ENCODE measurements at regions not wholly inside any gene's neighbourhood (a gene's known extent, or its start where the extent isn't known, plus 50 kb on each side); places are given as distances from the start of the nearest gene placed in this dataset.
"Not testable (repeated sequence)": the region's sequence is repeated elsewhere in the genome, so short reads cannot be mapped to it uniquely, and the experiment has no call there.

DNA sequence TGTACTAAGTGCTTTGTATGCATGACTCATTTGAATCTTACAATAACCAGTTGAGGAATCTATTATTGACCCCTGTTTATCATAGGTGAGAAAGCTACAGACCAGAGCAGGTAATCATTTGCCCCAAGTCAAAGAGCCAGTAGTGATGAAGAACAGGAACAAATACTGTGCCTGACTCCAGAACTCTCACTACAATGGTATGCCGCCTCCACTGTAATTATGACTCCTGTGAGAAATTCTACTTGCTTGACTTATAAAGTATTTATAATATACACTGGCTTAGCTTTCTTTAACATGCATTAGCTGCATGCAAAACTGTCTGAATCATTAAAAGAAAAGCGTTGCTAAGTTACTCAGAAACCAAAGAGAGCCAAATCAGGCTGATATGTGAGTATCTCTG lies 92.6 kb downstream of the ZNF281 start:
- DNase-seq (ENCODE audit: low read depth in 2 of 2): no peak

DNA sequence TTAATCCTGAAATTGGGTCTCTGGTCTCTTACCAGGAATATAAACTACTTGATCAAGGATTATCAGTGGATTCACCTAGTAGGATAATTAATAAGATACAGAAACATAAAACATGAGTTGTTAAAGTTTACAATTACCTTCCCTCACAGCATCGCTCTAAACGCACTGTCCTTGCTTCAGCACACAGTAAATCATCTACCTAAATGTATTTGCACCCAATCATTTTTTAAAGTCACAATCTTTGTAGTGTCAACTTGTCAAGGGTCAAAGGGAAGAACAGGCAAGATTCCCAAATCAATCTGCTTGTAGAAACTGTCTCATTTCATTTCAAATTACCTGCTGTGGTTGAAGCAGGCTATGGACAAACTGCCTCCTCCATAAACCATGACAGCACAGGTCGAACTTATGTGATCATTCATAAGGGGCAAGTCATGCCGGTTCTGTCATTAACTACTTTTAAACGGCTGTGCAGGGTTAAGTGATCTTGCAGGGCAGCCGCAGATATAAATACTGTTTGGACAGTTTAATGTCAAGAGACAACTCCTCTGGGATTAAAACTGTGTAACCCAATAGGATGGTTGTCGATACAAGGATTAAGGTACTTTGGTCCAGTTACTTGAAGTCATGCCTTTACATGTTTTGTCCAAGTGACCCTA lies 93.6 kb downstream of the ZNF281 start:
- DNase-seq (ENCODE audit: low read depth in 2 of 2): no peak

DNA sequence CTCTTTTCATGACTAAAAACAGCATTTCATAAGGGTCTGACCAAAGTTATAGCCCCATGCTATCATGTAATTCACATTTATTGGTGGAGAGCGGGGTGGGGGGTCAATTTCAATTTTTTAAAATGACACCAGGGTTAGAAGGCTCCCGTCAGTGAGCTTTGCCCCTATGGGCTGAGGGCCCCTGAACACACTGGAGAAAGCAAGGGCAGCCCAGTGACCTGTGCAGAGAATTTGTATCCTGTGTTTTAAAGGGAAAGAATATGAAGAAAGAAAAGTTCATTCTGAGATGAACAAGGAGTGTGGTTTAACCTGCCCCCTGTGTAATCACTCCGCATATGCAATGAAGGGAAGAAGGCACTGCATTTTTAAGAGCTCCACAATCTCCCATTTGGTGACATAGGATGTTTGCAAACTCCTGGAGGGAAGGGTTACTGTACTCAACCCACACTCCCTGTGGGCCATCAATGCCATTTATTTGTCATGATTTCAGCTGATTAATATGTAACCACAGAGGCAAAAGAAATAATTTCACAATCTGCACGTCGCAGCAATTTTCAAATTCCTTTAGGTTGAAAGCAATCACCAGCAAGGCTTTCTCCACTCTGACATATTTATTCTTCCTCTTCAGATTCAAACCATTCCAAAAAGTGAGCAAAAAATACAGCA lies 95.6 kb downstream of the ZNF281 start:
- no peak for DNase-seq (ENCODE audit: low read depth in 2 of 2)

DNA sequence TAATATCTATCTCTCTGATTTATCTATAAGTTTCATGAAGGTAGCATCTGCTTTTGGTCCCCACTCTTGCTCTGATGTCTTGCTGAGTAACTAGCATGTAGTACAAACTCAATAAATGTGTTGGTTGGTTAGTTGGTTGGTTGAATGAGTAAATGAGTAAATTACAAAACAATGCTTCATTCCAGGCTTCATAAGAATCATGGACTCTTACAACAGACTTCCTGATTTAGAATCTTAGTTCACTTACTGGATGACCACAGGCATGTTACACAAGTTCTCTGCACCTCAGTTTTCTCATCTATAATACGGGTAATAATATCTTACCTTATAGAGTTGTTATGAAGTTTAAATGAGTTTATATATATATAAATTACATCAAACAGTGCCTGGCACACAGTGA lies 98.6 kb downstream of the ZNF281 start:
- no peak for DNase-seq (ENCODE audit: low read depth in 2 of 2)

DNA sequence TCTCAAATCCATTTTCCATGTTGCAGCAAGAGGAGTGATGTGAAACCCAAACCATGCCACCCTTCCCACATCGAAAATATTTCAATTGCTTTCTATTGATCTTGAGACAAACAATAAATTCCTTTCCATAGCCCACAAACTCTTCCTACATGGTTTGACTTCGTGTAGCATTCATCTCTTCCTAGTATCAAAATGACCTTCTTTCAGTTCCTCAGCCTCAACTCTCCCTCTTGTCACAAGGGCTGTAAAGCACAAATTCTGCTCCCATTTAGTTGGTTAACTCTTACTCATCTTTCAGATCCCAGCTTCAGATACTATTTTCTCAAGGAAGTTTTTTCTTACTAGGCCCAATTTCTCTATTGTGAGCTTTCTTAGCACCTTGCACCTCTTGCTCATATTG lies 99.0 kb downstream of the ZNF281 start:
- DNase-seq (ENCODE audit: low read depth in 2 of 2): no peak

DNA sequence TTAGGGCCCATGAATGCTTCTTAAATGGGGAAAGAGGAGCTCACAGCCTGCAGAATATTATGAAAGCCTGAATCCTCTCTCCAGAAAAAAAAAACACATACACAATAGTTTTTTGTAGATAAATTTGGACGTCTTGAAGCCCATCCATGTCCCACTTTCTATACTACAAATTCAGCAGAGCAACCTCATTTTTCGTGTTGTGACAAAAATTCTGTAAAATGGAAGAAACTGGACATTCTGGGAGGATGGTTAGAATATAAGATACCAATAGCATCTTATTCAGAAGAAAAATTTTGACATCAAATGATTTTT lies 102.1 kb downstream of the ZNF281 start:
- no peak for DNase-seq (ENCODE audit: low read depth in 2 of 2)

DNA sequence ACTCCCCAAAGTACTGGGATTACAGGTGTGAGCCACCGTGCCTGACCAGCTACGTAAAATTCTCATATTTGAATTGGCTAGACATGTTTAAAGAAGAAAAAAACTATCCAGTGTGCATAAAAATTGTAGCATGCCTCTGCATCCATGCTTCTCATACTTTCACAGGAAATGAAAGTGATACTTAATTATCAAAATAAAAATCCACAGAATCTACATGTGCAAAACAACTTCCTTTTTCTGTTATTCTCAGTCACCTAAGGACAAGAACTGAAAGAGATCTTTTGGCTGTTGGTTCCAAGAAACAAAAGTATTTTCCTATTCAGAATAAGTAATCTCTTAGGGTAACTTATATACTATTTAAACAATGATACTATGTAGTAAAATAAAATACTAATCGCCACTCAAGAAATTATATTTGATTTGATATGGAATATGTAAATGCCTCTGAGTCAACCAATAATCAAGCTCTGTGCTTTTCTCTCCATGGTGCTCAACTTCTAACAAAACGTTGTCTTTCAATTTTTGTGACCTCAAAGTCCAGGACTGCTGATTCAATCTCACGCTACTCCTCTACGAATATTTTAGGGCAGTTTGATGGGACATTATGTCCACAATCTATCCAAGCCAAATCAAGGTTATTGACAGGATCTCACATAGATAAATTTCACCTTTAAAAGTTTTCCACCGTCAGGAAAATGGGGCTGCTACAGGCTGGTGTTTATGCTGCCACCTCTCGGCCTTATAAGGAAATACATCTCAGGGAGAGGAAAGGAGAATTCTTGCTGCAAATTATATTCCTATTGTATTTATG lies 102.7 kb downstream of the ZNF281 start:
- DNase-seq (ENCODE audit: low read depth in 2 of 2): no peak

DNA sequence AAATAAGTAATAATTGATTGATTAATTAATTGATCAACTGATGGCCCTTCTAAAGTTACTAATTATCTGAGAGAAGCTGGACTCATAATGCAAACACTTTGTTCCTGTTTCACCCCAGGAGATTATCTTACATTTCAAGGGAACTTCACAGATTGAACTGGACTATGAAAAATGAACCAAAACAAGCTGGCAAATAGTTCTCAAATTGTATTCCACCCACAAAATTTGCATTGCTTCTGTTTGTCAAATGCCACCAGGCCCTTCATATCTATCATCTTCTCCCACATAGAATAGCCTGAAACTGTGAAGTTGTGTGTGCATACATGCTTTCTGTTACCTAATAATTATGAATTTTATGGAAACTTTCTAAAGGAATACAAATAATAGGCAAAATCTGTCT lies 104.0 kb downstream of the ZNF281 start:
- no peak for DNase-seq (ENCODE audit: low read depth in 2 of 2)

DNA sequence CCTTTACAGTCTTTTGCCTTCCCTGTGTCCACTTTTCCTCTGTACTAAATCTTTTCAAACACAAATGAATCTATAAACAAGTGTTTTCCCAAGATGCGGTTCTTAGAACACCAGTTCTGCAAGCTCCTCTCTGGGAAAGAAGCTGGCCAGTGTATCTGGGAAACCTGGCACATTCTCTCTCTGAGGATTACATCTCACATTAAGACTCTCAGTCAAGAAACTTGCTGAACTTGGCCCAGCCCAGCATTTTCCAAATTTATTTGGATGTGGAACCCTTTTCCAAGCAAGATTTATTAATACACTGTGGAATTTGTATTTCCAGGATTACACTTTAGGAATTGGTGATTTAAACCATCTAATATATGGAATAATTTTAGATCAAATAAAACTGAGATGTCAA lies 105.7 kb downstream of the ZNF281 start:
- DNase-seq (ENCODE audit: low read depth in 2 of 2): no peak

DNA sequence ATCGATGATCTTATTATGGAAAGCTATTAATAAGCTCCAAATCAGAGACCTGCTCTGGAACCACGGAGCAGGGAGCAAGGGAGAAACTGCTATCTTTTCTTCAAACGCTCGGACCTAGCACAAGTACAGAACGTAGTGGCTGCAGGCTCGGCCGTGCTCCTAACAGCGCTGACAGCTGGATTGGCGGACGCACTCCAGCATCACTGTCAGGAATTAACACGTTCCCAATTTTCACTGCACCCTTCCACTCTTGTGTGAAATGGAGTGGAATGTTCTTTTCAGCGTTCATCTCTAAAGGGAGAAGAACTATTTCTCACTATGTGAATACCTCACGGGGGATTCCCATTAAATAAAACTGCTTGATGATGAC lies 106.9 kb downstream of the ZNF281 start:
- DNase-seq (ENCODE audit: low read depth in 2 of 2): no peak

DNA sequence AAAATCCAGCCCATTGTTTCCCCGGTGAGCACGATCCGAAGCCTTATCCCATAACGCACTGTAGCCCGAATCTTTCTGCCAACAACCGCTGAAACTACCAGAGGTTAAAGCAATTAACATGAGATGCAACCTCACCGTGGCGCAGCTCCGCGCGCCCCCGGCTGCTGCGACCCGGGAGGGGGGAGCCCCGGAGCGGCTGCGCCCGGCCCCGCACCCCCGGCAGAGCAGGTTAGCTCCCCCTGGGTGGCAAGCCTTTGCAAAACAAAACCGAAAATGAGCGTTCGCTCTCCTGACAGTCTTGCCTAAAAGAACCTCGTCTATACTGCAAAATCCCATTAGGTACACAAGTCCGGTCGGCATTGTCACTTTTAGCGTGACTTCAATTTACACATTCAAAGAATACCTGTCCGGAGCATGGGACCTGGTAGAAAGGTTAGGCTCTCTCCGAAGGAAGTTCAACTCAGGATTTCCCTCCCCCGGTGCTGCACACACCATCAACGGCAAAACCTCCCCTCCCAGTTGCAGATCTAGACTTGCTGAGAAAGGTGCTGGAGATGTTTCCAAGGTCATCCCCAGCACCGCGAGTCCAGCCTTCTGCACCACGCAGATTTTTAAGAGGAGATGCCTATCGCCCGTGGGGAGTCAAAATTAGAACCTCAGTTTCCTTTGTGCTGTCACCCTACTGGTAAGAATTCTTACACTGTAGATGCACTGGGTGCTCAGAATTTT lies 107.5 kb downstream of the ZNF281 start:
- peak; percentile 15 to 30 for DNase-seq (ENCODE audit: low read depth in 2 of 2)

DNA sequence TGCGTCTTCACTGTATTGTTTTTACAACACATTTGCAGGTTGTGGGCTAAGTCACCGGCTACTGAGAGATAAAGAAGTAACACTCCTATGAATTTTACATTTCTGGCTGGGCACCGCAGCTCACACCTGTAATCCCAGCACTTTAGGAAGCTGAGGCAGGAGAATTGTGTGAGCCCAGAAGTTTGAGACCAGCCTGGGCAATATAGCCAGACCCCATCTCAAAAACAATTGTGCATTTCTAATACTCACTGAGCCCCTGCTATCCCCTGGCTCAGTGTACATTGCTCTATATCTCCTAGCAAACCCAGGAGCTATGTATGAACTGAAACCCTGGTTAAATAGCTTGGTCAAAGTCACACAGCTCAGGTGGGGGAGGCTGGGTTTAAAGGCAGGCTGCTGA lies 108.7 kb downstream of the ZNF281 start:
- DNase-seq (ENCODE audit: low read depth in 2 of 2): no peak

DNA sequence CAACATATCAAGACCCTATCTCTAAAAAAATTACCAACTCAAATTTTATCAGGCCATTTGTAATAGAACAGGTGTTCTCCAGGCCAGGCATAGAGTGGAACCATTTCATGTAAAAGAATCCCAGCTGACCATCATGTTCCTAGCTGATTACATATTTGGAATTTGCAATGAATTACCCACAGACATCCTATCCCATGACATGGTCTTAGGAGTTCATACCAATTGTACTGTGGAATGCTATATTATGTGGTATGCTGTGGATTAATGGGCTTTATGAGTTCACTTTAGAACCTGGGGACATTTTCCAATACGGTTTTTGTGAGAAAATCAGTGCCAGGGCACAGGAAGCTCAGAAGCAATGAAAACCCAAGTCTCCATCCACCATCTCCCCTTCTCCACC lies 110.3 kb downstream of the ZNF281 start:
- no peak for DNase-seq (ENCODE audit: low read depth in 2 of 2)

DNA sequence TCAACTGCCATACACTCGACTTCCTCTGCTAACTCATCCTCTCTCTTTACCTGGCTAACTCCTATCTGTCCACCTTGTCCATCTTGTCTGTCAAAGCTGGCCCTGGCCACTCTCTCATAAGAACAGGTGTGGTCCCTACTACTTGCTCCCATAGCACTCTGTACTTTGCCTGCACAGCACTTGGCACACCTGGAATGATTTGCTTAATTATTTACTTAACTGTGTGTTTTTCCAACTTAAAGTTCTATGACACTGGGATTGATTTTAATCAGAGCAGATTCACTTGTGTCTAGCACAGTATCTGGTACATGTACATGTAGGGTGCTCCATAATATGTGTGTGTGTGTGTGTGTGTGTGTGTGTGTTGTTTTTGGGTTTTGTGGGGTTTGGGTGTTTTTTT lies 111.6 kb downstream of the ZNF281 start:
- no peak for DNase-seq (ENCODE audit: low read depth in 2 of 2)

DNA sequence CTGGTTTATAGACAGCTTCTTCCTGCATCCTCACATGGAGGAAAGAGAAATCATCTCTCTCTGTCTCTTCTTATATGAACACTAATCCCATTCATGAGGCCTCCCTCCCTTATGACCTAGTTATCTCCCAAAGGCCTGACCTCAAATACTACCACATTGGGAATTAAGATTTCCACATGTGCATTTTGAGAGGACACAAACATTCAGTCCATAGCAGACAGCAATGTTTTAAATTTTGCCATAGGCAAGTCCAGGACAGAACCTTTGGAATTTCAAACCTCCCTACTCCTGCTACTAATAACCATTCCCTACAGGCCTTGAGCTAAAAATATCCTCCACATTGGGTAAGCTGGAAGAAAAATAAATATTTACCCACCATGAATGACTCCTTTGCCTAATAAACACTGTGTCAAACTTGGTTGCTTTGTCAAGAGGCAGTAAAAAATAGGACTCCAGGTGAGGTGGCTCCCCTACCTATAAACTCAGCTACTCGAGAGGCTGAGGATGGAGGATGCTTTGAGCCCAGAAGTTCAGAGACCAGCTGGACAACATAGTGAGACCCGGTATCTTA lies 113.7 kb downstream of the ZNF281 start:
- DNase-seq (ENCODE audit: low read depth in 2 of 2): no peak

DNA sequence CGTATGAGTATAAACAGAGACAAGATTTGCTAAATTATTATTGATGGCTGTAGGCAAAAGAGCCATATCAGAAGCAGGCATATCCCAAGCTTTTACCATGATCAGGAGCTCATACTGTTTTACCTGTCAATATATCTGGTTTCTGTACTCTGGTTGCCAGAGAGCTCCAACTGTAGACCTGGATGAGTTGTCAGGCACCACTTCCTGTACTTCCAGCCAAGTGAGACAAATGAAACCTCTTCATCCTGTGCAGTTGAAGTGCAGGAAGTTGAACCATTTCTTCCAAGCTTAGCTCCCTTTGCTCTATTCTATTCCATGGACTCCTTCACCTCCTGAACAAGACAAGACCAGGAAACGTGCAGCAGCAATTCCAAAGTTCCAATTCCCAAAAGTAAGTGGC lies 115.6 kb downstream of the ZNF281 start:
- no peak for DNase-seq (ENCODE audit: low read depth in 2 of 2)

DNA sequence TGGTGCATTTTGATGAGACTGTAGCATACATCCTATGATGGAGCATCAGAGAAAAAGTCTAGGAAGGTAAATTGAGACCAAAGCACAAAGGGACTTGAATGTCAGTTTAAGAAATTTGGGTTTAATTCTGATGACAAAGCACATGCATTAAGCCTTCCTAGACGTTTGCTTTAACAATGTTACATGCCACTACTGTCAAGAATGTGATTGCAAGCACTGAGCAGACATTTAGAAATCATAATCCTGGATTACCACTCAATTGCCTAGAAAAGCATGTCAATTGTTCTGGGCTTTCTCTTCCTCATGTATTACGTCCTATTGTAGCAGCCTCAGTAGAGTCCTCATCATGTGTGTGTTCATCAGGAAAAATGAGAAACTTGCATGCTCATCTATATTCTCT lies 117.1 kb downstream of the ZNF281 start:
- DNase-seq (ENCODE audit: low read depth in 2 of 2): no peak

DNA sequence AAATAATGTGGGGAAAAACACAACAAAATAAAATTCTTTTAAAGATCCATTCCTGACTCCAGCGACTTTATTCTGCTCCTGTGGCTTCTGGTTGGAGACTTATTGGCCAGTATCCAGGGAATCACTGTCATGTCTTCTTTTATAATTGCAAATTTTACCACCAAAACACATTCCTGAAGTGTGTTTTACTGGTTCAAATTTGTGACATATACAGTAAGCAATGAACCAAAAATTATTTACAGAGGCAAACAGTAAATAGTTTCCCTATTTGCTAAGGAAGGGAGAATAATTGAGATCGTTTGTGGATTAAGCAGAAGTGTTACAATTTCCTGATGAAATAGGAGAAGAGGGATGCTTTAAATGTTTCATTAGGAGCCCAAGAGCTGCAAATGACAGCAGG lies 118.7 kb downstream of the ZNF281 start:
- no peak for DNase-seq (ENCODE audit: low read depth in 2 of 2)

DNA sequence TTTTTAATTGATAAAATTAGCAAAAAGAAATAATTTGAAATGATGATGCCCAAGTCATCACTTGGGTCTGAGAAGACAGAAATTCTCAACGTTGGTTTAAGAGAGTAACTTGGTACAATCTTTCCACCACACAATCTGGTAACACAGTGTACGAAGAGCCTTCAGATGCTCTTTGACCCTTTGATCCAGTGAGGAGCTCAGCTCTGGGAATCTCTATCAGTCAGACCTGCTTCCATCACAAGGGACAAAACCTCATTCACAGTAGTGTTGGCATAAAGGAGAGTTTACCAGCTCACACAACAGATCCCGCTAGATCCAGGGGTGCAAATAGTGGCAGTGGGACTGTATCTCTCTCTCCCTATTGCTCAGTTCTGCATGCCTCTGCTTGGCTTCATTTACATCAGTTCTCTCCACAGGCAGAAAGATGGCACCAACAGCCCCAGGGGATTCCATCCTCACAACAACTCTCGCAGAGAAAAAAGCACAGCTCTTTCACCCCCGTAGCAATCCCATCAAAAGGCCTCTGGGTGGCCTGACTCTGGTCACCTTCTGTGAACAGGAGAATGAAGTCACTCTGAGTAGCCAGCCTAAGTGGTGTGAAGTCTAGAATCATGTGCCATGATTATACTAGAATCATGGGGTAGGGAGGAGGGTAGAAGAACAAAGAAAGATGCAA lies 119.7 kb downstream of the ZNF281 start:
- no peak for DNase-seq (ENCODE audit: low read depth in 2 of 2)

DNA sequence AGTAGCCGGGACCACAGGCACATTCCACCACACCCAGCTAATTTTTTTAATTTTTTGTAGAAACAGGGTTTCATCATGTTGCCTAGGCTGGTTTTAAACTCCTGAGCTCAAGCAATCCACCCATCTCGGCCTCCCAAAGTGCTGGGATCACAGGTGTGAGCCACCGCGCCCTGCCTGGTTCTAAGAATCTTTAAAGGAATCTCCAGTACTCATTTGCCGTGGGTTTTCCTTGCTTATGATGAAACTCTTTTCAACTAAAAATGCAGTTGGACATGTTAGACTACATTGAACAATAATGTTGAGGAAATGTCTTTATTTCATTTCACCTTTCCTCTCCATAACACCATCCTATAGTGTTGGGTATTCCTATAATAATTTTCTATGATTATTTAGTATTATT lies 121.6 kb downstream of the ZNF281 start:
- DNase-seq (ENCODE audit: low read depth in 2 of 2): no peak

DNA sequence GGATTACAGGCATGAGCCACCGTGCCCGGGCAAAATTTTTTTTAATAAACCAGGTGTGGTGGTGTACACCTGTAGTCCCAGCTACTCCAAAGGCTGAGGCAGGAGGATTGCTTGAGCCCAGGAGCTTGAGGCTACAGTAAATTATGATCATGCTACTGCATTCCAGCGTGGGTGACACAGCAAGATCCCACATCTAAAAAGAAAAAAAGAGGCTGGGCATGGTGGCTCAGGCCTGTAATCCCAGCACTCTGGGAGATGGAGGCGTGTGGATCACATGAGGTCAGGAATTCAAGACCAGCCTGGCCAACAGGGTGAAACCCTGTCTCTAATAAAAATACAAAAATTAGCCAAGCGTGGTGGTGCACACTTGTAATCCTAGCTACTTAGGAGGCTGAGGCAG lies 125.6 kb downstream of the ZNF281 start:
- not testable (repeated sequence) for DNase-seq (ENCODE audit: low read depth in 2 of 2)
